GM12878 (cell line): ENCODE measurements at regions not wholly inside any gene's neighbourhood (a gene's known extent, or its start where the extent isn't known, plus 50 kb on each side); places are given as distances from the start of the nearest gene placed in this dataset.
"Not testable (repeated sequence)": the region's sequence is repeated elsewhere in the genome, so short reads cannot be mapped to it uniquely, and the experiment has no call there.

Source experiments
- ATAC-seq: fragments of 200-7000 bp; cut with Tn5 transposase; 3 replicates; pipeline ENCODE4 v1.9.1; 2020; ENCODE audit warnings: mild to moderate bottlenecking, moderate library complexity
- BruUV-seq: library from RNA; stranded (reverse); fragments of 400-500 nt; replicated peaks from 2 replicates; lab custom pipeline; 2021; lab: Mats Ljungman, UMichigan
- CTCF ChIA-PET: fragments of 300-600 bp; sonication (Branson Sonifier 250); formaldehyde crosslinking; extraction: SDS; loops from one replicate; lab custom pipeline; 2021; ENCODE audit warnings: inconsistent platforms; lab: Yijun Ruan, JAX
- POLR2A ChIA-PET: fragments of 350-600 bp; formaldehyde crosslinking; extraction: SDS; loops from one replicate; lab custom pipeline; 2021; ENCODE audit warnings: inconsistent platforms; lab: Charles Lee
- RAD21 ChIA-PET: fragments of 300-600 bp; sonication (Branson Sonifier 250); formaldehyde crosslinking; loops from one replicate; lab custom pipeline; 2023; ENCODE audit warnings: antibody characterized with exemption; ENCODE audit not compliant: unreplicated experiment; lab: Charles Lee
- SMC1A ChIA-PET: fragments of 300-600 bp; sonication (Branson Sonifier 250); formaldehyde crosslinking; loops from one replicate; lab custom pipeline; 2023; ENCODE audit not compliant: unreplicated experiment, uncharacterized antibody; lab: Charles Lee
- DNase-seq: peaks from one replicate; pipeline ENCODE4 v3.0.0-alpha.2; 2011; ENCODE audit warnings: low read depth, low spot score
- FAIRE-seq: peaks from 3 replicates; lab custom pipeline; 2011; peaks lifted over from hg19 to GRCh38; lab: Jason Lieb, UNC
- H2AFZ ChIP-seq: 2 replicates; pipeline ENCODE4 v1.6.0; 2011; ENCODE audit warnings: low read depth, low read length, control low read depth; ENCODE audit not compliant: control insufficient read depth
- H3K27ac ChIP-seq: 2 replicates; pipeline ENCODE4 v1.5.1; 2011; ENCODE audit warnings: control low read depth; ENCODE audit not compliant: control insufficient read depth, insufficient read depth
- H3K27me3 ChIP-seq, 2 experiments: replicated peaks in 1 of 2; 2 replicates each; pipeline versions ENCODE4 v1.6.0 to v1.6.1; 2011; ENCODE audit warnings: low read length in 1 of 2; ENCODE audit not compliant: control insufficient read depth in 2 of 2, insufficient read depth in 2 of 2
- H3K36me3 ChIP-seq, 2 experiments: 2 replicates each; pipeline ENCODE4 v1.5.1; 2011; ENCODE audit warnings: low read length in 1 of 2; ENCODE audit not compliant: control insufficient read depth in 2 of 2, insufficient read depth in 2 of 2
- H3K4me1 ChIP-seq: 2 replicates; pipeline ENCODE4 v1.6.1; 2011; ENCODE audit warnings: mild to moderate bottlenecking, low read length, moderate library complexity, mixed read lengths; ENCODE audit not compliant: control insufficient read depth, insufficient read depth
- H3K4me2 ChIP-seq: 2 replicates; pipeline ENCODE4 v1.6.0; 2011; ENCODE audit warnings: control low read depth; ENCODE audit not compliant: control insufficient read depth, insufficient read depth
- H3K4me3 ChIP-seq: fragments of 200-600 bp; sonication (generic); 2 replicates; pipeline ENCODE4 v1.5.1; 2016
- H3K79me2 ChIP-seq: 2 replicates; pipeline ENCODE4 v1.6.0; 2011; ENCODE audit warnings: low read length; ENCODE audit not compliant: control insufficient read depth, insufficient read depth
- H3K9ac ChIP-seq: 2 replicates; pipeline ENCODE4 v1.8.0; 2011; ENCODE audit warnings: low read length, control low read depth, mixed read lengths; ENCODE audit not compliant: control insufficient read depth, insufficient read depth
- H3K9me3 ChIP-seq: replicated peaks from 3 replicates; pipeline ENCODE4 v1.5.1; 2011; ENCODE audit warnings: mild to moderate bottlenecking, low read length; ENCODE audit not compliant: control insufficient read depth, insufficient read depth
- H4K20me1 ChIP-seq: 2 replicates; pipeline ENCODE4 v1.6.0; 2011; ENCODE audit not compliant: control insufficient read depth, insufficient read depth
- BMI1 ChIP-seq: fragments of 450-650 bp; IDR thresholded peaks from 2 replicates; pipeline ENCODE4 v1.6.1; 2016; ENCODE audit warnings: mild to moderate bottlenecking, moderate library complexity, borderline replicate concordance
- DPF2 ChIP-seq: fragments of 450-650 bp; IDR thresholded peaks from 2 replicates; pipeline ENCODE4 v1.6.1; 2017; ENCODE audit warnings: mild to moderate bottlenecking
- EZH2 ChIP-seq: IDR thresholded peaks from 2 replicates; pipeline ENCODE4 v1.6.1; 2012; ENCODE audit warnings: low read depth, mild to moderate bottlenecking, control low read depth, inconsistent platforms, low read length, borderline replicate concordance; ENCODE audit not compliant: control insufficient read depth
- RAD51 ChIP-seq: fragments of 450-650 bp; IDR thresholded peaks from 2 replicates; pipeline ENCODE4 v1.6.1; 2016; ENCODE audit warnings: moderate library complexity, mild to moderate bottlenecking, inconsistent platforms
- RBBP5 ChIP-seq: fragments of 200-600 bp; sonication (generic); conservative IDR thresholded peaks from 2 replicates; pipeline ENCODE4 v1.6.1; 2016
- RELA ChIP-seq: fragments of 450-650 bp; IDR thresholded peaks from 2 replicates; pipeline ENCODE4 v1.8.0; 2014; ENCODE audit warnings: borderline replicate concordance; ENCODE audit not compliant: partially characterized antibody
- STAT3 ChIP-seq: IDR thresholded peaks from 2 replicates; pipeline ENCODE4 v1.6.1; 2011; ENCODE audit warnings: low read depth, low read length, improper control_type of control experiment
- WGBS: methylation state at CpG from one replicate; pipeline ENCODE4 v1.1.6; 2016; ENCODE audit warnings: low lambda C conversion rate; ENCODE audit not compliant: insufficient replicate concordance, insufficient coverage; ENCODE audit errors: missing lambda C conversion rate; 5-methylcytosine and 5-hydroxymethylcytosine counted together
- in situ Hi-C: fragments of 300-500 bp; cut with MboI; formaldehyde crosslinking; loops from 9 replicates; pipeline ENCODE4 v1.14.3; 2018; ENCODE audit warnings: mixed read lengths
- intact Hi-C: fragments of 100-400 bp; cut with micrococcal nuclease; formaldehyde crosslinking; loops from one replicate; pipeline ENCODE4 v1.14.2; 2022; ENCODE audit not compliant: unreplicated experiment
- TF ChIP-seq, protein P1 (sequence below): IDR thresholded peaks from 2 replicates; pipeline ENCODE4 v1.6.1; 2012; ENCODE audit warnings: mild to moderate bottlenecking, low read depth, low read length

DNA sequence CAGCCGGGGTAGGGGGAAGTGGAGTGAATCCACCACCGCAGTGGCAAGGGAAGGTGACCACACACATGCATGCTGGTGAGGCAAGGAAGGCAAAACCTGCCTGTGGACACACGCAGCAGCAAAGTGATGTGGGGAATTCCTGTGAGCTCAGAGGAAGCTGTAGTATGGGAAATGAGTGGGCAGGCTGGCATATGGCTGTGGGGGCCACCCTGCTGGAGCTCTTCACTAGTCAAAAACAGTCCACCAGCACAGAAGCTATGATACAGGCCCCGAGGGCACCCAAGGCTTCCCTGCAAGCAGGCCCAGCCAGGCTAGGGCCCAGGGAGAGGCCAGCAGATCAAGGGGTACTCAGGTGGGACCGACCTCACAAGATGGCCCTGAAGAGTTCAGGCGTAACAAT is 239.1 kb downstream of the CHM start:
- TF ChIP-seq DPF2 (no peak), BMI1 (no peak), STAT3 (no peak), EZH2 (no peak), RELA (no peak), RBBP5 (no peak), RAD51 (no peak)
- TF ChIP-seq, protein P1, sequence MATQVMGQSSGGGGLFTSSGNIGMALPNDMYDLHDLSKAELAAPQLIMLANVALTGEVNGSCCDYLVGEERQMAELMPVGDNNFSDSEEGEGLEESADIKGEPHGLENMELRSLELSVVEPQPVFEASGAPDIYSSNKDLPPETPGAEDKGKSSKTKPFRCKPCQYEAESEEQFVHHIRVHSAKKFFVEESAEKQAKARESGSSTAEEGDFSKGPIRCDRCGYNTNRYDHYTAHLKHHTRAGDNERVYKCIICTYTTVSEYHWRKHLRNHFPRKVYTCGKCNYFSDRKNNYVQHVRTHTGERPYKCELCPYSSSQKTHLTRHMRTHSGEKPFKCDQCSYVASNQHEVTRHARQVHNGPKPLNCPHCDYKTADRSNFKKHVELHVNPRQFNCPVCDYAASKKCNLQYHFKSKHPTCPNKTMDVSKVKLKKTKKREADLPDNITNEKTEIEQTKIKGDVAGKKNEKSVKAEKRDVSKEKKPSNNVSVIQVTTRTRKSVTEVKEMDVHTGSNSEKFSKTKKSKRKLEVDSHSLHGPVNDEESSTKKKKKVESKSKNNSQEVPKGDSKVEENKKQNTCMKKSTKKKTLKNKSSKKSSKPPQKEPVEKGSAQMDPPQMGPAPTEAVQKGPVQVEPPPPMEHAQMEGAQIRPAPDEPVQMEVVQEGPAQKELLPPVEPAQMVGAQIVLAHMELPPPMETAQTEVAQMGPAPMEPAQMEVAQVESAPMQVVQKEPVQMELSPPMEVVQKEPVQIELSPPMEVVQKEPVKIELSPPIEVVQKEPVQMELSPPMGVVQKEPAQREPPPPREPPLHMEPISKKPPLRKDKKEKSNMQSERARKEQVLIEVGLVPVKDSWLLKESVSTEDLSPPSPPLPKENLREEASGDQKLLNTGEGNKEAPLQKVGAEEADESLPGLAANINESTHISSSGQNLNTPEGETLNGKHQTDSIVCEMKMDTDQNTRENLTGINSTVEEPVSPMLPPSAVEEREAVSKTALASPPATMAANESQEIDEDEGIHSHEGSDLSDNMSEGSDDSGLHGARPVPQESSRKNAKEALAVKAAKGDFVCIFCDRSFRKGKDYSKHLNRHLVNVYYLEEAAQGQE, result no peak
- TF ChIP-seq, all 136 proteins: peak for 0
- Histone ChIP-seq H3K4me1 (no peaks in the 10 kb centered on the region), H3K4me3 (no peak overlapping the region), H3K27me3 (no peaks in the 10 kb centered on the region), H3K4me2 (no peak overlapping the region), H3K9ac (no peak overlapping the region), H3K9me3 (no peaks in the 10 kb centered on the region; the same call in 2 of the 3 replicates), H3K27ac (no peak overlapping the region), H3K79me2 (no peaks in the 10 kb centered on the region), H4K20me1 (no peaks in the 10 kb centered on the region), H3K36me3 (no peaks in the 10 kb centered on the region), H2AFZ (no peak overlapping the region)
- intact Hi-C loops, result no loop called here
- ChIA-PET CTCF (no interaction called here), POLR2A (no interaction called here), RAD21 (no interaction called here), SMC1A (no interaction called here)
- FAIRE-seq (no peak), ATAC-seq (no peak; the same call in 1 of the 3 replicates), DNase-seq (no peak)
- in situ Hi-C loops, result no loop called here
- no TSS peak for BruUV-seq
- WGBS, result 22% methylated on average over 6 of the region's 6 CpGs

DNA sequence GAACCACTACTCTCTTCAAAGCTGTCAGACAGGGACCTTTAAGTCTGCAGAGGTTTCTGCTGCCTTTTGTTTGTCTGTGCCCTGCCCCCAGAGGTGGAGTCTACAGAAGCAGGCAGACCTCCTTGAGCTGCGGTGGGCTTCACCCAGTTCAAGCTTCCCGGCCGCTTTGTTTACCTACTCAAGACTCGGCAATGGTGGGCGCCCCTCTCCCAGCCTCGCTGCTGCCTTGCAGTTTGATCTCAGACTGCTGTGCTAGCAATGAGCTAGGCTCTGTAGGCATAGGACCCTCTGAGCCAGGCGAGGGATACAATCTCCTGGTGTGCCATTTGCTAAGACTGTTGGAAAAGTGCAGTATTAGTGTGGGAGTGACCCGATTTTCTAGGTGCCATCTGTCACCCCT is 275.0 kb downstream of the CHM start:
- not testable (repeated sequence) for ATAC-seq

More for the DNA sequence above, 275.0 kb downstream of the CHM start:
- H3K79me2 ChIP-seq, POLR2A ChIA-PET, SMC1A ChIA-PET, DNase-seq, H3K4me1 ChIP-seq, H3K27me3 ChIP-seq, in situ Hi-C loops, FAIRE-seq, H3K27ac ChIP-seq, BruUV-seq, H3K9me3 ChIP-seq, H3K9ac ChIP-seq, H2AFZ ChIP-seq, H3K4me2 ChIP-seq, CTCF ChIA-PET, H3K36me3 ChIP-seq, intact Hi-C loops, H3K4me3 ChIP-seq, RAD21 ChIA-PET, H4K20me1 ChIP-seq: not testable (repeated sequence)
- WGBS, result 42% methylated on average over 8 of the region's 8 CpGs
